Umbilical cord (tissue), 1 donor: ENCODE measurements at regions not wholly inside any gene's neighbourhood (a gene's known extent, or its start where the extent isn't known, plus 50 kb on each side); places are given as distances from the start of the nearest gene placed in this dataset.
"Not testable (repeated sequence)": the region's sequence is repeated elsewhere in the genome, so short reads cannot be mapped to it uniquely, and the experiment has no call there.

Experiments
- DNase-seq: peaks from one replicate; pipeline ENCODE4 v3.0.0-alpha.2; 2015; ENCODE audit warnings: low spot score

DNA sequence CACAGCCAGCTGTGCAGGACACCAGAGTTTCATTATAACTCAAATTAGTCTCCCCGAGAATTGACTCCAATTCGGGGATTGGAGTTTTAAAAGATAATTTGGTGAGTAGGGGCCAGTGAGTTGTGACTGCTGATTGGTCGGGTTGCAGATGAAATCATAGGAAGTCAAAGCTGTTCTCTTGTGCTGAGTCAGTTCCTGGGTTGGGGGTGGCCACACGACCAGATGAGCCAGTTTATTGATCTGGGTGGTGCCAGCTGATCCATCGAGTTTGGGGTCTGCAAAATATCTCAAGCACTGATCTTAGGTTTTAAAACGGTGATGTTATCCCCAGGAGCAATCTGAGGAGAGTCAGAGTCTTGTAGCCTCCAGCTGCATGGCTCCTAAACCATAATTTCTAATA is 82.7 kb upstream of the SLC66A3 start:
- DNase-seq: no peak

DNA sequence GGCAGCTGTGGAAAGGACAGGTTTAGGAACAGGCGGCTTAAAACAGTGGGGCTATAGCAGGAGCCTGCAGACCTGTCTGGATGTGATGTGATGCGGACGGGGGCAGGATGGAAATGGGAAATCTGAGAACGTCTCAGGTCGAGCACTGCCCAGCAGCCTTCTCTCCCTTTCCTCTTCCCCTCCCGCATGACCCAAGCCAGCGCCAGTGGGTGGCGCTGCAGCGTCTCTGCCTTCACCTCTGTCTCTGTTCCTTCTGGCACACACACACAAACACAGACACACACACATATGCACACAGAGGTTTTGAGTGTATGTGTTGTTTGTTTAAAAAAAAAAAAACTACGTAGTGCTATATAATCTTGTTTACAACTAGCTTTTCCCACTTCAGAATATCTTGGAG is 82.0 kb upstream of the SLC66A3 start:
- no peak for DNase-seq

GRCh38 chr2:11073776-11074175 is 81.5 kb upstream of the SLC66A3 start:
- DNase-seq: no peak

DNA sequence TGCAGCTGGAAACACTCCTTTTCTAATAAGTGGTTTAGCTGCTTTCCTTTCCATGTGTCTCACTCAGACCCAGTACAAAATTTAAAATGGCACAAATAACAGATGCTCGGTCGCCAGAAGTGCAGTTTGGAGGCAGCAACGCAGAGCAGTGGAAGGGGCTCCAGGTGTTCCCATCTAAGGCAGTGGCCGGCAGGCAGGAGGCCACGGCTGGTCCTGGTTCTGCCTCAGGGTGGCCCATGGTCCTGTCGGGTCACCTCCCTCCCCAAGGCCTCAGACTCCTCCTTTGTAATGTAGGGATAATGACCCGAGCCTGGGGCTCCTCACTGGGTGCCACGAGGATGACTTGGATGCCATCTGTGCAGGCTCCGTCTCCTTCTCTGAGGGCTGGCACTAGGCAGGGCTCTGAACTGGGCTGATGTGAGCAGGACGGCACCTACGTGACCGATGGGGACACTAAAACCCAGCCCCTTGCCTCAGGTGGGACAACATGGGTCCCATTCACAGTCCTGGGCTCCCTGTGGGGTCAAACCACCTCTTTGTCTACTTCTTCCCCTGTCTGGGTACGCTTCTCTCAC is 80.9 kb upstream of the SLC66A3 start:
- no peak for DNase-seq

GRCh38 chr2:11075221-11075620 is 80.0 kb upstream of the SLC66A3 start:
- DNase-seq: no peak

- DNase-seq: no peak
These were observed 77.9 kb upstream of the SLC66A3 start for GRCh38 chr2:11077411-11077810.

GRCh38 chr2:11079136-11079824 is 76.0 kb upstream of the SLC66A3 start:
- no peak for DNase-seq

- DNase-seq: no peak
These were observed 74.8 kb upstream of the SLC66A3 start for GRCh38 chr2:11080253-11081115.

DNA sequence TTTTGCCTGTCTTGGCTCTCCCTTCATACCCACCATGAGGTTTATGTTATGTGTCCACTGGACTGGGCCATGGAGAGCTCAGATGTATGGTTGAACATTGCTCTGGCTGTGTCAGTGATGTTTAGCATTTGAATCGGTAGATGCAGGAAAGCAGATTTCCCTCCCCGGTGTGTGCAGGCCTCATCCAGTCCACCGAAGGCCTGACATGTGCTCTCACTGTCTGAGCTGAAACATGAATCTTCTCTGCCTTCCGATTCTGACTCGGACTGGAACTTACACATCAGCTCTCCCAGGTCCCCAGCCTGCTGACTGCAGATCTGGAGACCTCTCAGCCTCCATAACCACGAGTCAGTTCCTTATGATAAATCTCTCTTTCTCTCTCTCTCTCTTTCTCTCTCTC is 72.4 kb upstream of the SLC66A3 start:
- no peak for DNase-seq

DNA sequence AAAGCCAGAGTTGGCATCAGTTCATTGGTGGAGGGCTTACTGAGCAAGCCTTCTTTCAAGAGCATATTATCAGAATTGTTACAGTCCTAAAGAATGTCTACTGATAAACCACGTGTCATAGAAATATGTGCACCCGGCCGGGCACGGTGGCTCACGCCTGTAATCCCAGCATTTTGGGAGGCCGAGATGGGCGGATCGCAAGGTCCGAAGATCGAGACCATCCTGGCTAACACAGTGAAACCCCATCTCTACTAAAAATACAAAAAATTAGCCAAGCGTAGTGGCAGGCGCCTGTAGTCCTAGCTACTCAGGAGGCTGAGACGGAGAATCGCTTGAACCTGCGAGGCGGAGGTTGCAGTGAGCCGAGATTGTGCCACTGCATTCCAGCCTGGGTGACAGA is 66.4 kb upstream of the SLC66A3 start:
- not testable (repeated sequence) for DNase-seq

- DNase-seq: no peak
These were observed 65.1 kb upstream of the SLC66A3 start for GRCh38 chr2:11090187-11090586.

- DNase-seq: no peak
These were observed 62.4 kb upstream of the SLC66A3 start for GRCh38 chr2:11092701-11093335.

DNA sequence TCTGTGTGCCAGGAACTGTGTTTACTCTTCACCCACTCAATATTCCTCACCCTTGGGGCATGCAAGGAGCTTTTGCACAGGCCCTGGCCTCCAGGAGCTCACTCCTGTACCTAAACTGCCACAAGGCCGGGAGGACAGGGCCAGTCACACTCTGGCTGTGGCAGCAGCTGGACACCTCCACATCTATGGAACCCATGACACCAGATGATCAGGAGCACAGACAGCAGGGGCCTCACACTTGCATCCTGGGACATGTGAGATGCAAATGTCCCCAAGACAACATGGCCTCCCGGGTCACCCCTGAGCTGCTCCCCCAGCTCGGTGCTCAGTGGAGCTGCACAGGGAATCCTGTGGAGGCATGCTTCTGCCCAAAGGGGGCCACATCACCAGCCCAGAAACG is 61.8 kb upstream of the SLC66A3 start:
- no peak for DNase-seq

DNA sequence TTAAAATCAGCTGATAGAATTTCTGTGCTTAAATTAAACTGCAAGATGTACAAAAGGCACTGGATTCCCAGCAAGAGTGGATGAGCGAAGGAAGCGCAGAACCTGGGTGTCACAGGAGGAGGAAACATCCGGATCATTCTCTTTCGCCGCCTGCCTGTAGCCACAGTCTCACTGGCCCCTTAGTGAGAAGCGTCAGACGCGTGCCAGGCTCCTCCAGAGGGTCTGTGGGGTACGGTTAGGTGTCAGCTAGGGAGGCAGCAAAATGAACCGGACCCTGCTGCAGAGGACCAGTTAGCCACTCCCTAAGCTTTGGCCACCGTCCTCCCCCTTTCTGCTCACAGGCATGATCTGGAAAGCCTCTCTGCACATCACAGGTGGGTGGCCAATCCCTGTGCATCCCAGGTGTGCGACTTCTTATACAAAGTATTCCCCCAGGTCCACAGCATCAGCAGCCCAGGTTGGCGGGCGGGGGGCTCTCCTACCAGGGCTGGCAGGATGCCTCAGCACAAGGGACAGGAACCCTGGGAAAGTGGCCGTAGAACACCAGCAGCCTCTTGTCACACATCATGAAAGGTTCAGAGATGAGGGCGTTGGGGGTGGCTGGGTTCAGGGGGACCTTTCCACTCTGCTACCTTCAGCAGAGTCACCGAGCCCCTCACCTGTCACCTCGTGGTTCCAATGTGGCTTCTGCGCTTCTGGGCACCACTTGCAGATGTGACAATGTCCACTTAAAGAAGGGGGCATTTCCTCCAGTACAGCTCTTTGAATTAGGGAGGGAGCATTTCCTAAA is 61.1 kb upstream of the SLC66A3 start:
- DNase-seq: no peak

DNA sequence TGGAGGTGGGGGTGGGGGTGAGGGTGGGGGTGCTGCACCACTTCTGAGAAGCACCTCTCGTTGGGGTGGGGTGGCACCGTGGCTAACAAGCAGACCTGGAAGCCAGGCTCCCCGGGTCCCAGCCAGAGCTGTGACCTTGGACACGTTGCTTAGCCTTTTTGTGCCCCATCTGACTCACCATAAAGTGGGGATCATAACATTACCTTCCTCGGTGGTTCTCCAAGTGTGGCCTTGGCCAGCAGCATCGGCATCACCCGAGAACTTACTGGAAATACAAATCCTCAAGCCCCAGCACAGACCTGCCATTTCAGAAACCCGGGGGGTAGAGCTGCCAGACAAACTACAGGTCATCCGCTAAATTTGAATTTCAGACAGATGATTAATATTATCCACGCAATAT is 58.7 kb upstream of the SLC66A3 start:
- DNase-seq: no peak

DNA sequence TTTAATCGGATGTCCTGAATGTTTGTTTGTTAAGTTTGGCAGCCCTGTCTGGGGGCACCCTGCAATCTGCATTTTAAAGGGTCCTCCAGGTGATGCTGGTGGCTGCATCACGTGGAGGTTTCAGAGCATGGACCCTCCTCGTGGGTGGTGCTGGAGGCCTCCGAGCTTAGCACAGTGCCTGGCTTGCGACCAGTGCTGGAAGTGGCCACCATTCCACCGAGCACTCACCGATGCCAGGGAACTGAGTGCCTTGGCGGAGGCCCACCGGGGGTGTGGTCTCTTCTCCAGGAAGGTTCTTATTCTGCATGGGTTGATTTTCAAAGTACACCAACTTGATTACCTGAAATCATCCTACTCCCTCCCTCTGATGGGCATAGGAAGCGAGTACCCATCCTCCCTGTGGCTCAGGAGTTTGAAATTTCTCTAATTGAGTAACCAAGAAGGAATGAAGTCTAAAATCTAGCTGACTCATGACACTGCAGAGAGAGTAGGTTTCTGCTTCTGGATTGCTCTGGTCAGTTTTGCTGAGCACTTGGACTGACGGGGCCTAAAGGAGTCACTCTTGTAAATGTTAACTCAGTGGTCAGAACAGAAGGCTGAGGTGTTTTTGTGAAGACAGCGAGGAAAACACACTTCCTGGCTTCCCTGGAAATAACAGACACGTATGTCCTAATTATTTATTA is 58.1 kb upstream of the SLC66A3 start:
- peak; percentile 30 for DNase-seq

DNA sequence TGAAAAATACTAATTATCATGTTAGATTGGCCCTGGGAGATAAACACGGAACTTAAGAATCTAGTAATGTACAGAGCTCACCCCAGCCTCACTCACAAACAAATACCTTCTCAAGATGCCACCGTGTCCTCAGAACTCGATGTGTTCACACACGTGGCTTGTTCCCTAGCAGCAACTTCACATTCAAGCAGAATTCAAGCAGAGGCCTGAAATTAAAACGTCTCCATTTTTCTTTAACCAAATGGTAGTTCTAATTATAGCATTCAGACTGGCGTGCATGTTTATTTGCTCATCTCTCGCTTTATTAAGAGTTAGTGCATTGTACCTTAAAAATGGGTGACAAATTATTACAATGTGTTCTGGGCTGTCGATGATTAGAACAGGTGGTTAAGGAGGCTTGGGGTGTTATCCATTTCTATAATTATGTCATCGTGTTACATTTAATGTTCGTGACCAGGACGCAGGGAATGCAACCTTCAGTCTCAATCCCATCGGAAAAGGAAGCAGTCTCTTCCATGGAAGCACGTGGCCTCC is 57.3 kb upstream of the SLC66A3 start:
- no peak for DNase-seq

GRCh38 chr2:11099122-11100065 is 55.9 kb upstream of the SLC66A3 start:
- DNase-seq: no peak

GRCh38 chr2:11100130-11100529 is 55.1 kb upstream of the SLC66A3 start:
- DNase-seq: no peak

DNA sequence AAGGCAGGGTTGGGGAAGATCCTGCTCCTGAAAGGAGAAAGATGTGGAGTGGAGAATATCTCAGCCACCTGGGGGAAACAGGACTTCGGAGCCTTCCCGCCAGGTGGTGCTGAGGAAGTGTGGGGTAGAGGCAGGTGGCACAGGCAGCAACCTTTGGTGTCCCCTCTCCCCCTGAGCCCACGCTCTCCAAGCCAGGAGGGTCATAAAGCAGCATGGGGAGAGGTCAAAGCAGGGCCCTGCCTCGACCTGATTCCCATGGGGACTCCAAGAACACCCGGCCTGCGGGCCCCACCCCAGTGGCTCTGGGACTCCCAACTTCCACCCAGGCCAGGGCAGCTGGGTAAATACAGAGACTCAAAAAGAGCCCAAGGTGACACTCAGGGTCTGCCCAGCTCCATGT is 54.3 kb upstream of the SLC66A3 start:
- no peak for DNase-seq
